GM19025 (cell line): ENCODE measurements at regions not wholly inside any gene's neighbourhood (a gene's known extent, or its start where the extent isn't known, plus 50 kb on each side); places are given as distances from the start of the nearest gene placed in this dataset.
"Not testable (repeated sequence)": the region's sequence is repeated elsewhere in the genome, so short reads cannot be mapped to it uniquely, and the experiment has no call there.

ENCODE experiments used
- ATAC-seq: cut with Tn5 transposase; IDR thresholded peaks from one replicate; pipeline ENCODE4 v1.9.1; 2021; ENCODE audit warnings: mild to moderate bottlenecking, low read depth, moderate library complexity; ENCODE audit not compliant: unreplicated experiment

DNA sequence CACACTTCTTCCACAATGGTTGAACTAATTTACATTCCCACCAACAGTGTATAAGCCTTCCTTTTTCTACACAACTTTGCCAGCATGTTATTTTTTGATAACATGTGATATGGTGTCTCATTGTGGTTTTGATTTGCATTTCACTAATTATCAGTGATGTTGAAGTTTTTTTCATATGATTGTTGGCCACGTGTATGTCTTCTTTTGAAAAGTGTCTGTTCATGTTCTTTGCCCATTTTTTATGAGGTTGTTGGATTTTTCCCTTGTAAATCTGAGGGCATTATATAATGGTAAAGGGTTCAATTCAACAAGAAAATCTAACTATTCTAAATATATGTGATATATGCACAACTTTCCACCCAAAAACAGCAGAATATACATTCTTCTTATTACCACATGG is 153.4 kb upstream of the POGK start:
- ATAC-seq: not testable (repeated sequence)

GRCh38 chr1:166690596-166690995 is 148.7 kb upstream of the POGK start:
- not testable (repeated sequence) for ATAC-seq

- no peak for ATAC-seq
Observed at GRCh38 chr1:166691476-166691875, 147.8 kb upstream of the POGK start.

GRCh38 chr1:166692346-166692745 is 146.9 kb upstream of the POGK start:
- ATAC-seq: no peak

- no peak for ATAC-seq
Observed at GRCh38 chr1:166693158-166693557, 146.1 kb upstream of the POGK start.

- ATAC-seq: no peak
Observed at GRCh38 chr1:166693673-166694297, 145.5 kb upstream of the POGK start.

DNA sequence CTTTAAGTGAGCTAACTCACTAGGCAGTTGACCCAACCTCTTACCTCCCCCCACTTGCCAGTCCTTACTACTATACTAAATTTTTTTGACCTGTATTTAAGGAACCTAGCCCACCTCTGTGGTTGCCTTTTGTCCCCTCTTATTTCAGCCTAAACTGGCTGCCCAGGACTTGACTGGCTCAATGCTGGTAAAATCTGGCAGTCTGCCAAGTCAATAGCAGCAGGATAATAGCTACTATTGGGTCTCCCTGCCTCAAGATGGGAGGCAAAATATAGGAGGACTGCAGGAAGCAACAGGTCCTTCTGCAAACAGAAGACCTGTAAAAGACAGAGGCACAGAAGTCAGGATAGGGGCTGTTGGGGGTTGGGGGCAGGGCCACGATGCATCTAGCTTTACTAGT is 144.2 kb upstream of the POGK start:
- no peak for ATAC-seq

DNA sequence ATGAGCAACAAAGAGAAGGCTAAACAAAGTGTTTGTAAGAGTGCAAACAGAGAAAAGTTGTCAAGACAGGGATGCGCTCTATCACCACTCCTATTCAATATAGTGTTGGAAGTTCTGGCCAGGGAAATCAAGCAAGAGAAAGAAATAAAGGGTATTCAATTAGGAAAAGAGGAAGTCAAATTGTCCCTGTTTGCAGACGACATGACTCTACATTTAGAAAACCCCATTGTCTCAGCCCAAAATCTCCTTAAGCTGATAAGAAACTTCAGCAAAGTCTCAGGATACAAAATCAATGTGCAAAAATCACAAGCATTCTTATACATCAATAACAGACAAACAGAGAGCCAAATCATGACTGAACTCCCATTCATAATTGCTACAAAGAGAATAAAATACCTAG is 143.4 kb upstream of the POGK start:
- not testable (repeated sequence) for ATAC-seq

GRCh38 chr1:166698771-166699170 is 140.5 kb upstream of the POGK start:
- ATAC-seq: no peak

DNA sequence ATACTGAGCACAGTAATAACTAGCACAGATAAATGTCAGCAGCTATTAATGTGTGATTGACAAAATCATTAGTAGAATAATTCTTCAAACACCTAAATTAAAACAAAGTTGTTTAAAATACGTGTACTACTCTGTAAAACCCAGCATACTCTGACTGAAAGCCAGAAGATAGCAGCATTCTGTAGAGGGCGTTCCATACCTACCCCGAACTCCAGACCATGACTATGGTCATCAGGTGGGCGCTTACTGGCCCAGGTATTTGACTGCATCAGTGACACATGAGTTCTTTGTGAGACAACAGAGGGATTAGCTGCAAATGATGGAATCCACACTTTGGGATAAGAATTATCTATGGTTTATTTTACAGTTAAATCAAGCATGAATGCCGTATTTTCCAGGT is 139.7 kb upstream of the POGK start:
- no peak for ATAC-seq

DNA sequence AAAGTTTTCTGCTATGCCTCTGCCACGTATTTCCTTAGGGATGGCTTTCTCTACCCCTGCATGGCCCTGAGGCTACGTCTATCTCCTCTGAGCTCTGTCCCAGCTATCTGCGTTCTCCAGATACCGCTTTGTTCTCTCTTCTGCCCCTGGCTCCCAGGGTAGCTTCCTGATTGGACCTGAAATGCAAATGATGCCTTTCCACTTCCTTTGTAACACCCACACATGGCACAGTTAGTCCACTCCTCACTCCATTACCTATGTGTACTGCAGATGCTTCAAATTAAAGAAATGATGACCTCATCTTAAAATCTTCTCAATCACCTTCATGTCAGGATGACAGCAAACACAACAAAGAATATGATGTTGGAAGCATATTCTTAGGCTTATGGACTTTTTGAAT is 138.6 kb upstream of the POGK start:
- ATAC-seq: no peak

GRCh38 chr1:166701603-166702100 is 137.6 kb upstream of the POGK start:
- ATAC-seq: no peak

DNA sequence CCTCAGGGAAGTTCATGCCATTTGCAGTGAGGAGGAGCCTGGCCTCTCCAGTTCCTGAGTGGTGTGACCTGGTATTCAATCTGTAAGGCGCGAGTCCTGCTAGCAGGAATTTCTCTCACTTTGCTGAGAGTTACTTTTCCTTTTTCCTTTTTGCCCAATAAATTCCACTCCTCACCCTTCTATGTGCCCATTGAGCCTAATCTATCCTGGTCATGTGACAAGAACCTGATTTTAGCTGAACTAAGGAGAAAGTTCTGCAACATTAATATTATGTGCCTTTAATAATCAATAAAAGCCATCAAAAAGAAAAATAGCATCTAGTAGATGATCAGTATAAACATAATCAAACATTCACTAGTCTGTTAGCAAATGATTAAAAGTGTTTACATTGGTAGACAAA is 136.1 kb upstream of the POGK start:
- no peak for ATAC-seq

GRCh38 chr1:166703726-166704462 is 135.4 kb upstream of the POGK start:
- no peak for ATAC-seq

GRCh38 chr1:166705376-166706289 is 133.6 kb upstream of the POGK start:
- no peak for ATAC-seq

- no peak for ATAC-seq
Observed at GRCh38 chr1:166716620-166717019, 122.7 kb upstream of the POGK start.

DNA sequence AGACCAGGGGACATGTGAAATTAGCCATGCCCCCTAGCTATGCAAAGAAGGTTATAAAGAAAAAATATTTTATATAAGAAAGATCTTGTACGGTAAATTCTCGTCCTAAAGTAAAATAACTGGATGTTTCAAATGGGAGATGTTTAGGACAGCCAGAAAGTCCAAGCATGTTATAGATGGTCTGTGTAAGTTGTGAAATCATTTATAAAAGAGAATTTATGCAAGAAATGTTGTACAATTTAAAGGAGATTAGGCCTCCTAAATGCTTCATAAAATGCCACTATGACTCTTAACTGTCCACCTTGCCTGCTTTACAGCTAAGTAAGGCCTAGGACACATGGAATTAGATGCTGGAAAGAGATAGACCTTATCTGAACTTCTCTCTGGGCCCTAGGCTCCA is 118.1 kb upstream of the POGK start:
- no peak for ATAC-seq

- ATAC-seq: no peak
Observed at GRCh38 chr1:166730299-166730888, 108.9 kb upstream of the POGK start.

DNA sequence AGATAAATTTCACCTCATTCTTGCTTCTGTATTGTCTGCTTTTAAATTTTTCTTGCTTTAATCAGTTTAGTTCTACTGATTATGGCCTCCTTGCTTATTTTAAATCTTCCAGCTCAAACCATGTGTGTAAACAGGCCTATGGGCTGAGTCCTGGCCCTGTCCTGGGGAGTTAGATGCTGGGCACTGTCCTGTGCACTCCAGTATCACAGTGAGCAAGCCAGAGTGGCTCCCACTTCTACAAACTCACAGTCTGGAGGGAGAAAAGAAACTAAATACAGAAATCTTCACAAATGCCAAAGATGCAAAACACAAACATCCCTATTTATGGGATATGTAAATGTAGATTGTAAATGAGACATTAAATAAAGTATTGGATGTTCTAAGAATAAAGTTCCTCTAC is 101.1 kb upstream of the POGK start:
- no peak for ATAC-seq

GRCh38 chr1:166738873-166739272 is 100.4 kb upstream of the POGK start:
- ATAC-seq: no peak
